Body of pancreas (tissue), 4 donors: ENCODE measurements at regions not wholly inside any gene's neighbourhood (a gene's known extent, or its start where the extent isn't known, plus 50 kb on each side); places are given as distances from the start of the nearest gene placed in this dataset.

Experiments used
- POLR2A ChIP-seq, 3 donors: fragments of 450-650 bp; IDR thresholded peaks; one replicate each; pipeline ENCODE4 v1.6.1; 2016; ENCODE audit warnings: antibody characterized with exemption in 3 of 3, mild to moderate bottlenecking in 2 of 3
- TF ChIP-seq, protein P1 (sequence below), 7 experiments: fragments of 450-650 bp in 4 of 7; fragments of 200-600 bp in 3 of 7; sonication (generic) in 3 of 7; IDR thresholded peaks; one replicate each; pipeline ENCODE4 v1.5.1; 2016 to 2019; ENCODE audit warnings: antibody characterized with exemption in 7 of 7

DNA sequence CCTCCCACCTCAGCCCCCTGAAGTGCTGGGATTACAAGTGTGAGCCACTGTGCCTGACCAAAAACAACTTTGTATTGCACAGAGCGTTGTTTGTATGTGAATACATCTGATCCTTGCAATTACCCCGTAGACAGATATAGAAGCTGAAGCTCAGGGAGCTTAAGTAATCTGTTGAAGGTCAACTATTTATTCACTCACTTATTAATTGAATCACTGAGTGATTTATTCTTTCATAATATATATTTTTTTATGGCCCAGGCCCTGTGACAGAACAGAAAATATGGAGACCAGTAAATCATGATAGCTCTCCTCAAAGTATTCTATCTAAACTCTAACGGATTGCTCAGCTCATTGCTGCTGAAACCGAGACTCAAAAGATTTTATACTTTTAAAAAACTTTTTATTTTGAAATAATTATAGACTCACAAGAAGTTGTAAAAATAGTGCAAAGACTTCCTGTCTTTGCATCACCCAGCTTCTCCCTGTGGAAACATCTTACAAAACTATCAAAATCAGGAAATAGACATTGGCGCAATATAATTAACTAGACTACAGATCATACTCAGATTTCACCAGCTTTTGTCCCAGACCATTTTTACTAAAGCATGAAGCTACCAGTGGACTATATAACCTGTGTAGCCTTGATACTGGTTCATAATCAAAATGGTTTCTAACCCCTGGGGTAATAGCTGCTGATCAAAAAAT, 466.1 kb downstream of the PDCD6IP start:
- TF ChIP-seq, protein P1, sequence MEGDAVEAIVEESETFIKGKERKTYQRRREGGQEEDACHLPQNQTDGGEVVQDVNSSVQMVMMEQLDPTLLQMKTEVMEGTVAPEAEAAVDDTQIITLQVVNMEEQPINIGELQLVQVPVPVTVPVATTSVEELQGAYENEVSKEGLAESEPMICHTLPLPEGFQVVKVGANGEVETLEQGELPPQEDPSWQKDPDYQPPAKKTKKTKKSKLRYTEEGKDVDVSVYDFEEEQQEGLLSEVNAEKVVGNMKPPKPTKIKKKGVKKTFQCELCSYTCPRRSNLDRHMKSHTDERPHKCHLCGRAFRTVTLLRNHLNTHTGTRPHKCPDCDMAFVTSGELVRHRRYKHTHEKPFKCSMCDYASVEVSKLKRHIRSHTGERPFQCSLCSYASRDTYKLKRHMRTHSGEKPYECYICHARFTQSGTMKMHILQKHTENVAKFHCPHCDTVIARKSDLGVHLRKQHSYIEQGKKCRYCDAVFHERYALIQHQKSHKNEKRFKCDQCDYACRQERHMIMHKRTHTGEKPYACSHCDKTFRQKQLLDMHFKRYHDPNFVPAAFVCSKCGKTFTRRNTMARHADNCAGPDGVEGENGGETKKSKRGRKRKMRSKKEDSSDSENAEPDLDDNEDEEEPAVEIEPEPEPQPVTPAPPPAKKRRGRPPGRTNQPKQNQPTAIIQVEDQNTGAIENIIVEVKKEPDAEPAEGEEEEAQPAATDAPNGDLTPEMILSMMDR (IDR thresholded peaks at IDR 0.05): no peak
- TF ChIP-seq POLR2A (IDR thresholded peaks at IDR 0.05): no peak
